Smooth muscle cell (in vitro differentiated cells): ENCODE measurements at regions not wholly inside any gene's neighbourhood (a gene's known extent, or its start where the extent isn't known, plus 50 kb on each side); places are given as distances from the start of the nearest gene placed in this dataset.

Experiments used
- DNase-seq: peaks from one replicate; lab custom pipeline; 2025; ENCODE audit not compliant: unreplicated experiment; lab: John Stamatoyannopoulos, UW
- H2AFZ ChIP-seq: fragments of 200-600 bp; sonication (generic); 2 replicates; pipeline ENCODE4 v1.6.0; 2016; ENCODE audit warnings: antibody characterized with exemption, low read depth, mild to moderate bottlenecking
- H3F3A ChIP-seq: fragments of 200-600 bp; sonication (generic); 2 replicates; pipeline ENCODE4 v1.6.0; 2017; ENCODE audit warnings: antibody characterized with exemption, low read depth
- H3K27ac ChIP-seq: fragments of 200-600 bp; sonication (generic); 2 replicates; pipeline ENCODE4 v1.5.1; 2016; ENCODE audit warnings: low read depth, mild to moderate bottlenecking
- H3K27me3 ChIP-seq: fragments of 200-600 bp; sonication (generic); 2 replicates; pipeline ENCODE4 v1.6.1; 2016; ENCODE audit warnings: low read depth, mild to moderate bottlenecking
- H3K36me3 ChIP-seq: fragments of 200-600 bp; sonication (generic); 2 replicates; pipeline ENCODE4 v1.5.1; 2016; ENCODE audit warnings: low read depth
- H3K4me1 ChIP-seq: fragments of 200-600 bp; sonication (generic); 2 replicates; pipeline ENCODE4 v1.5.1; 2016; ENCODE audit warnings: low read depth
- H3K4me2 ChIP-seq: fragments of 200-600 bp; sonication (generic); 2 replicates; pipeline ENCODE4 v1.6.0; 2016; ENCODE audit warnings: mild to moderate bottlenecking
- H3K4me3 ChIP-seq: fragments of 200-600 bp; sonication (generic); 2 replicates; pipeline ENCODE4 v1.5.1; 2016; ENCODE audit warnings: mild to moderate bottlenecking
- H3K79me2 ChIP-seq: fragments of 200-600 bp; sonication (generic); 2 replicates; pipeline ENCODE4 v1.6.0; 2016; ENCODE audit warnings: low read depth, mild to moderate bottlenecking
- H3K9ac ChIP-seq: fragments of 200-600 bp; sonication (generic); 2 replicates; pipeline ENCODE4 v1.6.0; 2016; ENCODE audit warnings: low read depth
- H3K9me3 ChIP-seq: fragments of 200-600 bp; sonication (generic); replicated peaks from 2 replicates; pipeline ENCODE4 v1.5.1; 2016; ENCODE audit warnings: low read depth
- H4K20me1 ChIP-seq: fragments of 200-600 bp; sonication (generic); 2 replicates; pipeline ENCODE4 v1.6.0; 2016; ENCODE audit warnings: low read depth
- CTCF ChIP-seq: fragments of 200-600 bp; sonication (generic); IDR thresholded peaks from 2 replicates; pipeline ENCODE4 v1.5.1; 2017; ENCODE audit warnings: borderline replicate concordance, mild to moderate bottlenecking, antibody characterized with exemption; ENCODE audit not compliant: insufficient read depth, poor library complexity, severe bottlenecking
- WGBS: methylation state at CpG from one replicate; pipeline ENCODE4 v1.1.7; 2016; ENCODE audit warnings: low lambda C conversion rate; 5-methylcytosine and 5-hydroxymethylcytosine counted together

- Histone ChIP-seq H3K27me3 (peaks cover 4% of the 10 kb centered on the region), H2AFZ (no peak overlapping the region), H3K36me3 (no peaks in the 10 kb centered on the region), H3K4me2 (no peak overlapping the region), H4K20me1 (no peaks in the 10 kb centered on the region), H3K9ac (no peak overlapping the region), H3F3A (no peaks in the 10 kb centered on the region), H3K4me3 (no peak overlapping the region), H3K79me2 (no peaks in the 10 kb centered on the region), H3K27ac (no peak overlapping the region), H3K9me3 (no peaks in the 10 kb centered on the region), H3K4me1 (no peaks in the 10 kb centered on the region)
- WGBS: 75% methylated on average over 1 of the region's 1 CpG
- no peak for TF ChIP-seq CTCF
- no peak for DNase-seq
Measured at GRCh38 chr17:36668824-36669223, 67.4 kb downstream of the MRM1 start.

GRCh38 chr17:36671144-36671543 is 69.8 kb downstream of the MRM1 start:
- no peak overlapping the region for H3K4me2 ChIP-seq
- TF ChIP-seq CTCF: no peak
- H3K4me1 ChIP-seq: no peaks in the 10 kb centered on the region
- no peaks in the 10 kb centered on the region for H3K9me3 ChIP-seq
- no peaks in the 10 kb centered on the region for H3K36me3 ChIP-seq
- WGBS: 92% methylated on average over 3 of the region's 3 CpGs
- peaks cover 6% of the 10 kb centered on the region for H3K27me3 ChIP-seq
- no peak overlapping the region for H3K4me3 ChIP-seq
- no peak overlapping the region for H3K27ac ChIP-seq
- no peaks in the 10 kb centered on the region for H3F3A ChIP-seq
- H3K9ac ChIP-seq: no peak overlapping the region
- no peaks in the 10 kb centered on the region for H3K79me2 ChIP-seq
- H2AFZ ChIP-seq: no peak overlapping the region
- no peaks in the 10 kb centered on the region for H4K20me1 ChIP-seq
- no peak for DNase-seq

GRCh38 chr17:36672403-36672918 is 71.1 kb downstream of the MRM1 start:
- Histone ChIP-seq H3K4me2 (no peak overlapping the region), H4K20me1 (no peaks in the 10 kb centered on the region), H2AFZ (no peak overlapping the region), H3K27ac (no peak overlapping the region), H3K4me1 (no peaks in the 10 kb centered on the region), H3K4me3 (no peak overlapping the region), H3K79me2 (no peaks in the 10 kb centered on the region), H3K9ac (no peak overlapping the region), H3F3A (no peaks in the 10 kb centered on the region), H3K27me3 (peaks cover 11% of the 10 kb centered on the region), H3K9me3 (no peaks in the 10 kb centered on the region), H3K36me3 (no peaks in the 10 kb centered on the region)
- no peak for TF ChIP-seq CTCF
- 89% methylated on average over 7 of the region's 7 CpGs for WGBS
- no peak for DNase-seq

DNA sequence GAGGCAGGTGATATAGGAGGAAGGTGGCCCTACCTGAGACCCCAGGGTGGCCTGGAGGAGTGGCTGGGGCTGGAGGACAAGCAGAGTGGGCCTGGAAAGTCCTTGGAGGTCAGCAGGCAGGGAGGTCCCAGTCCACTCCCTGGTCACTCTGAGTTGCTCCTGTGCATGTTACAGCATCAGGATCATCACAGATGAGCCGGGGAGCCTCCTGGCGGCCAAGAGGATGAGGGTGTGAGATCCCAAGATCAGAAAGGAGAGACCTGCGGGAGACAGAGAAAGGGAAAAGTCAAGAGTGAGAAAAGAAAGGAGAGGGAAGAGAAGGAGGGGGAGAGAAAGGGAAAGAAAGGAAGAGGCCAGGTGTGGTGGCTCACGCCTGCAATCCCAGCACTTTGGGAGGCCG is 71.7 kb downstream of the MRM1 start:
- Histone ChIP-seq H3K4me3 (no peak overlapping the region), H3K79me2 (no peaks in the 10 kb centered on the region), H3K9me3 (no peaks in the 10 kb centered on the region), H3K4me2 (no peak overlapping the region), H3K9ac (no peak overlapping the region), H3K4me1 (no peaks in the 10 kb centered on the region), H2AFZ (no peak overlapping the region), H3K36me3 (no peaks in the 10 kb centered on the region), H3K27ac (no peak overlapping the region), H3K27me3 (peaks cover 11% of the 10 kb centered on the region), H3F3A (no peaks in the 10 kb centered on the region), H4K20me1 (no peaks in the 10 kb centered on the region)
- no peak for DNase-seq
- whole genome bisulfite sequencing: 94% methylated on average over 5 of the region's 5 CpGs
- TF ChIP-seq CTCF: no peak
